ENCODE measurements at regions not wholly inside any gene's neighbourhood (a gene's known extent, or its start where the extent isn't known, plus 50 kb on each side); places are given as distances from the start of the nearest gene placed in this dataset.

DNA sequence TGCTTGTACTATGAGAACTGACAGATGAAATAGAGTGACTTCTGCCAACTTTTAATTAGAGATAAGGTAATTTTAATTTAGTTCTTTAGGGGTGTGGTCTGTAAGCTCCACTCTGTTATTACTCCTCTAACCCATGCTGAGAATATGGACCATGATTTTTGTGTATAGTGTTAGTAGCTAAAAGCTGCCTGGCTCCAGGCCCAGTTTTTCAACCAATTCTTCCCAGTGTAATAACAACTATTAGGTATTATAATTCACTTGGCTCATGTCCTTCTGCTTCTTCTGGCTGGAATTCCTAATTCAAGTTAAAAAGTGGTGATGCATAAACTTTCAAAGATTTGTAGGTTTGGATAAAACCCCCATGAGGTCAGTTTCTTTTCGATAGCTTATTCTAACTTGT is 216.3 kb downstream of the ISL1 start:
- H3K4me1 ChIP-seq: no peaks in the 10 kb centered on the region
- DNase-seq: no peak
- no peak for ATAC-seq
- 84 to 86% methylated on average over 1 of the region's 1 CpG for WGBS, 2 donors
- H3K27me3 ChIP-seq: no peaks in the 10 kb centered on the region
- intact Hi-C loops (cut with DNase I): no loop called here
- H3K27ac ChIP-seq: no peak overlapping the region
- no peaks in the 10 kb centered on the region for H3K36me3 ChIP-seq
- no peak for FAIRE-seq
- no peak overlapping the region for H3K4me3 ChIP-seq
- TF ChIP-seq, protein P1, sequence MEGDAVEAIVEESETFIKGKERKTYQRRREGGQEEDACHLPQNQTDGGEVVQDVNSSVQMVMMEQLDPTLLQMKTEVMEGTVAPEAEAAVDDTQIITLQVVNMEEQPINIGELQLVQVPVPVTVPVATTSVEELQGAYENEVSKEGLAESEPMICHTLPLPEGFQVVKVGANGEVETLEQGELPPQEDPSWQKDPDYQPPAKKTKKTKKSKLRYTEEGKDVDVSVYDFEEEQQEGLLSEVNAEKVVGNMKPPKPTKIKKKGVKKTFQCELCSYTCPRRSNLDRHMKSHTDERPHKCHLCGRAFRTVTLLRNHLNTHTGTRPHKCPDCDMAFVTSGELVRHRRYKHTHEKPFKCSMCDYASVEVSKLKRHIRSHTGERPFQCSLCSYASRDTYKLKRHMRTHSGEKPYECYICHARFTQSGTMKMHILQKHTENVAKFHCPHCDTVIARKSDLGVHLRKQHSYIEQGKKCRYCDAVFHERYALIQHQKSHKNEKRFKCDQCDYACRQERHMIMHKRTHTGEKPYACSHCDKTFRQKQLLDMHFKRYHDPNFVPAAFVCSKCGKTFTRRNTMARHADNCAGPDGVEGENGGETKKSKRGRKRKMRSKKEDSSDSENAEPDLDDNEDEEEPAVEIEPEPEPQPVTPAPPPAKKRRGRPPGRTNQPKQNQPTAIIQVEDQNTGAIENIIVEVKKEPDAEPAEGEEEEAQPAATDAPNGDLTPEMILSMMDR (IDR thresholded peaks at IDR 0.05): no peak
- H3K9me3 ChIP-seq: no peaks in the 10 kb centered on the region

GRCh38 chr5:51604324-51604723 is 221.1 kb downstream of the ISL1 start:
- no peaks in the 10 kb centered on the region for H3K36me3 ChIP-seq
- intact Hi-C loops (cut with DNase I): no loop called here
- no peaks in the 10 kb centered on the region for H3K4me1 ChIP-seq
- no peak overlapping the region for H3K4me3 ChIP-seq
- DNase-seq: no peak
- 9 to 46% methylated on average over 1 of the region's 1 CpG for WGBS, 2 donors
- no peaks in the 10 kb centered on the region for H3K27me3 ChIP-seq
- H3K9me3 ChIP-seq: no peaks in the 10 kb centered on the region
- FAIRE-seq: no peak
- ATAC-seq: no peak
- H3K27ac ChIP-seq: no peak overlapping the region
- TF ChIP-seq, protein P1 (IDR thresholded peaks at IDR 0.05): no peak

DNA sequence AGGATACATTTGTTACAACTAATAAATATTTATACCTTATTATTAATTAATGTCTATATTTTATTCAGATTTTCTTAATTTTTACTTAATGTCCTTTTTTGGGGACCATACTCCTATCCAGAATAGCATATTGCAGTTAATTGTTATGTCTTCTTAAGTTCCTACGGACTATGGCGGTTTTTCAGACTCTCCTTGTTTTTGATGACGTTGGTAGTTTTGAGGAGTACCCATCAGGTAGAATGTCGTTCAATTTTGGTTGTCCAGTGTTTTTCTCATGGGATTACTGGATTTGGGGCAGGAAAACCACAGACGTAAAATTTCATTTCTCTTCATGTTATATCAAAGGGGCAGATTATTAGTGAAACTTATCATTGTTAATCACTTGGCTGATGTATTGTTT is 223.7 kb downstream of the ISL1 start:
- no peak for DNase-seq
- 66 to 78% methylated on average over 5 of the region's 5 CpGs for WGBS, 2 donors
- no peaks in the 10 kb centered on the region for H3K4me1 ChIP-seq
- H3K27me3 ChIP-seq: no peaks in the 10 kb centered on the region
- FAIRE-seq: no peak
- ATAC-seq: no peak
- no peak overlapping the region for H3K27ac ChIP-seq
- H3K9me3 ChIP-seq: no peaks in the 10 kb centered on the region
- no peak overlapping the region for H3K4me3 ChIP-seq
- intact Hi-C loops (cut with DNase I): no loop called here
- TF ChIP-seq, protein P1 (IDR thresholded peaks at IDR 0.05): no peak
- no peaks in the 10 kb centered on the region for H3K36me3 ChIP-seq

- no peak for FAIRE-seq
- H3K4me3 ChIP-seq: no peak overlapping the region
- no peak for DNase-seq
- H3K9me3 ChIP-seq: no peaks in the 10 kb centered on the region
- no peaks in the 10 kb centered on the region for H3K27me3 ChIP-seq
- WGBS, 2 donors: 22 to 29% methylated on average over 2 of the region's 2 CpGs
- no peak overlapping the region for H3K27ac ChIP-seq
- ATAC-seq: peak in 1 of 4 donors; percentile 62
- no peaks in the 10 kb centered on the region for H3K36me3 ChIP-seq
- intact Hi-C loops (cut with DNase I): no loop called here
- TF ChIP-seq, protein P1 (IDR thresholded peaks at IDR 0.05): no peak
- H3K4me1 ChIP-seq: no peaks in the 10 kb centered on the region
These were observed 235.0 kb downstream of the ISL1 start for GRCh38 chr5:51618234-51618633.

- no peak for ATAC-seq
- intact Hi-C loops (cut with DNase I): no loop called here
- 56 to 65% methylated on average over 1 of the region's 1 CpG for WGBS, 2 donors
- Histone ChIP-seq H3K4me1 (no peaks in the 10 kb centered on the region), H3K36me3 (no peaks in the 10 kb centered on the region), H3K27ac (no peak overlapping the region), H3K9me3 (no peaks in the 10 kb centered on the region), H3K27me3 (no peaks in the 10 kb centered on the region), H3K4me3 (no peak overlapping the region)
- FAIRE-seq: no peak
- TF ChIP-seq, protein P1 (IDR thresholded peaks at IDR 0.05): no peak
- no peak for DNase-seq
These were observed 237.9 kb downstream of the ISL1 start for GRCh38 chr5:51621156-51621555.

All from pancreas (tissue), 10 donors.